Transverse colon (tissue), 4 donors: ENCODE measurements at regions not wholly inside any gene's neighbourhood (a gene's known extent, or its start where the extent isn't known, plus 50 kb on each side); places are given as distances from the start of the nearest gene placed in this dataset.

ENCODE experiments used
- DNase-seq: peaks from one replicate; pipeline ENCODE4 v3.0.0-alpha.2; 2019
- H3K27ac ChIP-seq, 4 donors: fragments of 200-600 bp; sonication (generic); 2 replicates each; pipeline ENCODE4 v1.5.1; 2016 to 2018; ENCODE audit warnings: inconsistent platforms in 4 of 4
- H3K27me3 ChIP-seq: fragments of 200-600 bp; sonication (generic); 2 replicates; pipeline ENCODE4 v1.5.1; 2017; ENCODE audit warnings: inconsistent platforms
- H3K36me3 ChIP-seq, 4 donors: fragments of 200-600 bp; sonication (generic); 2 replicates each; pipeline ENCODE4 v1.5.1; 2017 to 2019; ENCODE audit warnings: inconsistent platforms in 4 of 4
- H3K4me1 ChIP-seq, 4 donors: fragments of 200-600 bp; sonication (generic); 2 replicates each; pipeline ENCODE4 v1.5.1; 2017 to 2020; ENCODE audit warnings: inconsistent platforms in 4 of 4
- H3K4me3 ChIP-seq, 4 donors: fragments of 200-600 bp; sonication (generic); 1 replicate in 1 of 4; 2 replicates in 3 of 4; pipeline versions ENCODE4 v1.5.1 to v1.6.1; 2017 to 2019; ENCODE audit warnings: inconsistent platforms in 4 of 4
- H3K9me3 ChIP-seq, 2 donors: fragments of 200-600 bp; sonication (generic); 2 replicates each; pipeline ENCODE4 v1.5.1; 2017 to 2019; ENCODE audit warnings: inconsistent platforms in 2 of 2
- EP300 ChIP-seq: sonication (generic); formaldehyde crosslinking; IDR thresholded peaks from one replicate; pipeline ENCODE4 v1.6.1; 2017; ENCODE audit warnings: antibody characterized with exemption, low read depth
- POLR2A ChIP-seq: fragments of 450-650 bp; IDR thresholded peaks from one replicate; pipeline ENCODE4 v1.6.1; 2016; ENCODE audit warnings: antibody characterized with exemption, mild to moderate bottlenecking, moderate library complexity
- POLR2AphosphoS5 ChIP-seq, 3 donors: sonication (generic); formaldehyde crosslinking; IDR thresholded peaks; one replicate each; pipeline ENCODE4 v1.6.1; 2016; ENCODE audit warnings: antibody characterized with exemption in 3 of 3
- WGBS, 2 donors: methylation state at CpG; one replicate each; pipeline ENCODE4 v1.1.5; 2018; ENCODE audit warnings: low coverage in 1 of 2; 5-methylcytosine and 5-hydroxymethylcytosine counted together
- in situ Hi-C, 4 donors: fragments of 200-750 bp; cut with MboI; loops; one replicate each; pipeline versions ENCODE4 v1.15.0 to v1.15.1; 2017; ENCODE audit warnings: low sequenced_read_pairs in 3 of 4, low pct_ligation_motif_present in 1 of 4, low pct_unique_long_range_greater_than_20kb in 1 of 4
- intact Hi-C: fragments of 100-400 bp; cut with DNase I; formaldehyde crosslinking; loops from one replicate; pipeline ENCODE4 v1.15.1; 2023; ENCODE audit warnings: low total_unique reads
- TF ChIP-seq, protein P1 (sequence below), 5 experiments: fragments of 200-600 bp in 3 of 5; fragments of 450-650 bp in 2 of 5; sonication (generic) in 3 of 5; IDR thresholded peaks; 1 replicate in 2 of 5; 2 replicates in 3 of 5; pipeline ENCODE4 v1.5.1; 2016 to 2017; ENCODE audit warnings: antibody characterized with exemption in 5 of 5, inconsistent platforms in 3 of 5, mild to moderate bottlenecking in 2 of 5, moderate library complexity in 1 of 5

DNA sequence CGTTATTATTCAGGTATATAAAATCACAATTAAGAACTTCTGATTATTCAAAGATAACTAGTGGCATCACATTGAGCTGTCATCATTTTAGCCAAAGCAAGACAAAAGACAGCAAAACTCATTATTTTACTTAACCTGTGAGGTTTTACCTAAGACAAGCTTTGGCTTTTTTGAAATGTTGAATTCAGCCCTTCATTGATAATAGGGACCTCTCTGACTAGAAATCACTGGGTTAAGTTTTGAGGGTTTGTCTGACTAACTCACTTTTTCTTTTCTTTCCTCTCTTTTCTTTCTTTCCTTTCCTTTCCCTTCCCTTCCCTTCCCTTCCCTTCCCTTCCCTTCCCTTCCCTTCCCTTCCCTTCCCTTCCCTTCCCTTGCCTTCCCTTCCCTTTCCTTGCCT is 244.2 kb downstream of the GRXCR1 start:
- H3K36me3 ChIP-seq, result no peaks in the 10 kb centered on the region
- WGBS, 2 donors, result 75 to 86% methylated on average over 1 of the region's 1 CpG
- H3K4me1 ChIP-seq, result peaks cover 0 to 3% (median 0%) of the 10 kb centered on the region in 4 donors
- peaks cover 2 to 3% of the 10 kb centered on the region in 2 donors for H3K9me3 ChIP-seq
- no peak overlapping the region for H3K4me3 ChIP-seq
- H3K27ac ChIP-seq, result no peak overlapping the region
- TF ChIP-seq, protein P1, sequence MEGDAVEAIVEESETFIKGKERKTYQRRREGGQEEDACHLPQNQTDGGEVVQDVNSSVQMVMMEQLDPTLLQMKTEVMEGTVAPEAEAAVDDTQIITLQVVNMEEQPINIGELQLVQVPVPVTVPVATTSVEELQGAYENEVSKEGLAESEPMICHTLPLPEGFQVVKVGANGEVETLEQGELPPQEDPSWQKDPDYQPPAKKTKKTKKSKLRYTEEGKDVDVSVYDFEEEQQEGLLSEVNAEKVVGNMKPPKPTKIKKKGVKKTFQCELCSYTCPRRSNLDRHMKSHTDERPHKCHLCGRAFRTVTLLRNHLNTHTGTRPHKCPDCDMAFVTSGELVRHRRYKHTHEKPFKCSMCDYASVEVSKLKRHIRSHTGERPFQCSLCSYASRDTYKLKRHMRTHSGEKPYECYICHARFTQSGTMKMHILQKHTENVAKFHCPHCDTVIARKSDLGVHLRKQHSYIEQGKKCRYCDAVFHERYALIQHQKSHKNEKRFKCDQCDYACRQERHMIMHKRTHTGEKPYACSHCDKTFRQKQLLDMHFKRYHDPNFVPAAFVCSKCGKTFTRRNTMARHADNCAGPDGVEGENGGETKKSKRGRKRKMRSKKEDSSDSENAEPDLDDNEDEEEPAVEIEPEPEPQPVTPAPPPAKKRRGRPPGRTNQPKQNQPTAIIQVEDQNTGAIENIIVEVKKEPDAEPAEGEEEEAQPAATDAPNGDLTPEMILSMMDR (IDR thresholded peaks at IDR 0.05), result no peak
- TF ChIP-seq POLR2AphosphoS5 (IDR thresholded peaks at IDR 0.05) (no peak), EP300 (no peak)
- intact Hi-C loops, result no loop called here
- H3K27me3 ChIP-seq, result no peaks in the 10 kb centered on the region
- no peak for DNase-seq
- in situ Hi-C loops, result loop anchor here in 1 of 4 donors (25.0 kb wide), 1 partner anchor 1476 kb away; no protein-coding TSS in a partner anchor

DNA sequence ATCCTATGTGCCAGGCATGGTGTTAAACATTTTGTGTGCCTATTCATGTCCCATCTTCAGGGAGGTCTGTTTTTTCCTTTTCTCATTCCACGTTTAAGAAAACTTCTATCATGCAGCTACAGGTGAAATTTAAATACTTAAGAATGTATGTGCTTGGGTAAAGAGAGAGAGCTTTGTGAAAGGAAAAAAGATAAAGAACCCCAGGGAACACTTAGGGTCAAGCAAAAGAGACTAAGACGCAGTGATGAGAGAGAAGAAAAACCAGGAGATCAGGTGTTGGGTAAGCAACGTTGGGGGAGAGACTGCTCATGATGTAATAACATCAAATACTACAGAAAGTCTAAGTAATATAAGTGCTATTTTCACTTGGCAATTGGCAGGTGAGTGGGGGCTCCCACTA is 253.7 kb downstream of the GRXCR1 start:
- TF ChIP-seq, protein P1 (IDR thresholded peaks at IDR 0.05), result no peak
- no peak for TF ChIP-seq POLR2AphosphoS5 (IDR thresholded peaks at IDR 0.05)
- in situ Hi-C loops, result loop anchor here in 1 of 4 donors (25.0 kb wide), 1 partner anchor 1466 kb away; no protein-coding TSS in a partner anchor
- WGBS, 2 donors, result 36 to 50% methylated on average over 3 of the region's 3 CpGs

DNA sequence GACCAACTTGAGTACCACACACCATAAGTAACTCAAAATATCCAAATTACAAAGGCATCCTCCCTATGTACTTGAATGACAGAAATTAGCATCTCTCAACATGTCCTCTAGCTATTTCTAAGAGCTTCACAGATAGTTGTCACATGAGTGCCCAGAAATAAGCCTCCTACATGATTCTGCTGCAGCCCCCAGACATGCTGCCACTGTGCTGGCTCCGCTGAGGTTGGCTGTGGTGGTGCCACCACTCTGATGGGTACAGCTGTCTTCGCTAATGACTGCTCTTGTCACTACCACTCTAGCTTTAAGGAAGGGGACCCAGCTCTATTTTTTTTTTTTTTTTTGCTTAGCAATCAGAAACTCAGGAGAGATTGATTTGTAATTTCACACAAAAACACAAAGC is 256.0 kb downstream of the GRXCR1 start:
- in situ Hi-C loops (loop anchor here in 1 of 4 donors (25.0 kb wide), 1 partner anchor 1464 kb away; no protein-coding TSS in a partner anchor), intact Hi-C loops (no loop called here)
- Histone ChIP-seq H3K9me3 (no peaks in the 10 kb centered on the region), H3K4me1 (no peaks in the 10 kb centered on the region), H3K27ac (no peak overlapping the region), H3K36me3 (no peaks in the 10 kb centered on the region), H3K27me3 (no peaks in the 10 kb centered on the region), H3K4me3 (no peak overlapping the region)
- TF ChIP-seq, protein P1 (IDR thresholded peaks at IDR 0.05), result no peak
- TF ChIP-seq POLR2AphosphoS5 (IDR thresholded peaks at IDR 0.05), result no peak
- TF ChIP-seq EP300, result no peak
- TF ChIP-seq POLR2A, result no peak
- no peak for DNase-seq
- 70 to 75% methylated on average over 1 to 2 of the region's 2 CpGs for WGBS, 2 donors

More for the DNA sequence above, 253.7 kb downstream of the GRXCR1 start:
- H3K9me3 ChIP-seq, result no peaks in the 10 kb centered on the region
- no peaks in the 10 kb centered on the region for H3K27me3 ChIP-seq
- no peak overlapping the region for H3K4me3 ChIP-seq
- H3K27ac ChIP-seq, result no peak overlapping the region
- H3K36me3 ChIP-seq, result no peaks in the 10 kb centered on the region
- H3K4me1 ChIP-seq, result no peaks in the 10 kb centered on the region
- DNase-seq, result no peak
- intact Hi-C loops, result no loop called here

- no peak overlapping the region for H3K27ac ChIP-seq
- in situ Hi-C loops, result no loop called here
- H3K4me1 ChIP-seq, result no peaks in the 10 kb centered on the region
- WGBS, 2 donors, result 53 to 60% methylated on average over 5 of the region's 5 CpGs
- H3K36me3 ChIP-seq, result no peaks in the 10 kb centered on the region
- intact Hi-C loops, result no loop called here
- no peaks in the 10 kb centered on the region for H3K9me3 ChIP-seq
- no peak for DNase-seq
- H3K27me3 ChIP-seq, result no peaks in the 10 kb centered on the region
- no peak overlapping the region for H3K4me3 ChIP-seq
- TF ChIP-seq, protein P1 (IDR thresholded peaks at IDR 0.05), result no peak
- no peak for TF ChIP-seq POLR2A
- no peak for TF ChIP-seq POLR2AphosphoS5 (IDR thresholded peaks at IDR 0.05)
- no peak for TF ChIP-seq EP300
Observed at GRCh38 chr4:43163101-43163792, 270.7 kb downstream of the GRXCR1 start.
